ENCODE measurements at regions not wholly inside any gene's neighbourhood (a gene's known extent, or its start where the extent isn't known, plus 50 kb on each side); places are given as distances from the start of the nearest gene placed in this dataset.
A peak's percentile ranks its signal among the peaks of the same experiment; 100 is the strongest.

- H3K27ac Mint-ChIP-seq: 0 out of 2 replicates have a peak overlapping the region, but pooled peaks have one; percentile 44
Observed at GRCh38 chr10:57014758-57015157, 653.7 kb upstream of the ZWINT start.

More at GRCh38 chr10:57014758-57015157, 653.7 kb upstream of the ZWINT start:
- Histone ChIP-seq H2AFZ (peak overlapping the region; percentile 77), H3F3A (replicated peaks; ENCODE audit: low read depth) (no peaks in the 10 kb centered on the region), H3K36me3 (ENCODE audit: insufficient read depth) (peaks cover 3% of the 10 kb centered on the region; the same call in 1 of the 2 replicates), H3K4me3 (no peak overlapping the region), H3K4me1 (ENCODE audit: insufficient read depth) (peaks cover 8% of the 10 kb centered on the region; the same call in 1 of the 2 replicates), H4K20me1 (replicated peaks; ENCODE audit: insufficient read depth) (no peaks in the 10 kb centered on the region), H3K27ac (ENCODE audit: low read depth) (no peak overlapping the region), H3K9me2 (ENCODE audit: insufficient read depth) (peaks cover 13% of the 10 kb centered on the region), H3K79me2 (replicated peaks; ENCODE audit: insufficient read depth) (no peaks in the 10 kb centered on the region), H3K4me2 (no peak overlapping the region), H3K27me3 (ENCODE audit: insufficient read depth) (no peaks in the 10 kb centered on the region)
- Mint-ChIP-seq H3K4me1 (peaks cover 20% of the 10 kb centered on the region), H3K4me3 (no peak overlapping the region), H3K36me3 (ENCODE audit: low read depth) (peaks cover 13% of the 10 kb centered on the region; the same call in 2 of the 3 replicates), H3K9me3 (peaks cover 11% of the 10 kb centered on the region), H3K27me3 (ENCODE audit: insufficient read depth, low read depth, poor library complexity) (peaks cover 2% of the 10 kb centered on the region)
- ATAC-seq (no peak), DNase-seq (ENCODE audit: low spot score) (no peak)
- TF ChIP-seq, protein P1, sequence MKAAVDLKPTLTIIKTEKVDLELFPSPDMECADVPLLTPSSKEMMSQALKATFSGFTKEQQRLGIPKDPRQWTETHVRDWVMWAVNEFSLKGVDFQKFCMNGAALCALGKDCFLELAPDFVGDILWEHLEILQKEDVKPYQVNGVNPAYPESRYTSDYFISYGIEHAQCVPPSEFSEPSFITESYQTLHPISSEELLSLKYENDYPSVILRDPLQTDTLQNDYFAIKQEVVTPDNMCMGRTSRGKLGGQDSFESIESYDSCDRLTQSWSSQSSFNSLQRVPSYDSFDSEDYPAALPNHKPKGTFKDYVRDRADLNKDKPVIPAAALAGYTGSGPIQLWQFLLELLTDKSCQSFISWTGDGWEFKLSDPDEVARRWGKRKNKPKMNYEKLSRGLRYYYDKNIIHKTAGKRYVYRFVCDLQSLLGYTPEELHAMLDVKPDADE (IDR thresholded peaks at IDR 0.05): no peak
- TF ChIP-seq CTCF (conservative IDR thresholded peaks at IDR 0.05; ENCODE audit: low read depth in 2 of 2) (no peak), STAT1 (IDR thresholded peaks at IDR 0.05; ENCODE audit: unreplicated experiment) (no peak), EZH2 (IDR thresholded peaks at IDR 0.05; ENCODE audit: low read depth, unreplicated experiment) (no peak), ZNF462 (CRISPR knock-in tag; IDR thresholded peaks at IDR 0.05) (no peak), ZNF331 (CRISPR knock-in tag; IDR thresholded peaks at IDR 0.05; ENCODE audit: low read depth) (no peak), EZH2phosphoT487 (IDR thresholded peaks at IDR 0.05; ENCODE audit: unreplicated experiment) (no peak)
